A549 (cell line): ENCODE measurements at regions not wholly inside any gene's neighbourhood (a gene's known extent, or its start where the extent isn't known, plus 50 kb on each side); places are given as distances from the start of the nearest gene placed in this dataset.

Experiments
- ATAC-seq, 2 experiments: fragments of 200-7000 bp in 1 of 2; fragments of >200 bp in 1 of 2; cut with Nextera tagmentation in 1 of 2; cut with Tn5 transposase in 1 of 2; 3 replicates each; pipeline versions ENCODE4 v1.8.0 to v1.9.1; 2018 to 2020; ENCODE audit warnings: mild to moderate bottlenecking in 1 of 2, moderate library complexity in 1 of 2
- CTCF ChIA-PET: fragments of 300-600 bp; sonication (Branson Sonifier 250); formaldehyde crosslinking; extraction: SDS; loops from one replicate; lab custom pipeline; 2021; ENCODE audit warnings: antibody characterized with exemption, inconsistent platforms; lab: Yijun Ruan, JAX
- POLR2A ChIA-PET: fragments of 350-600 bp; formaldehyde crosslinking; extraction: SDS; loops from one replicate; lab custom pipeline; 2021; ENCODE audit warnings: antibody characterized with exemption, inconsistent platforms; lab: Yijun Ruan, JAX
- DNase-seq, 2 experiments: peaks; one replicate each; pipeline versions ENCODE4 v3.0.0 to v3.0.0-alpha.2; 2011 to 2016; ENCODE audit warnings: low read depth in 1 of 2, low spot score in 1 of 2
- FAIRE-seq: peaks from 2 replicates; lab custom pipeline; 2011; peaks lifted over from hg19 to GRCh38; lab: Jason Lieb, UNC
- H3K27ac ChIP-seq, 2 experiments: fragments of >200 bp; sonication (Bioruptor Twin); formaldehyde crosslinking; 3 replicates each; pipeline ENCODE4 v1.5.1; 2016 to 2017
- H3K4me1 ChIP-seq: fragments of >200 bp; sonication (Bioruptor Twin); formaldehyde crosslinking; 3 replicates; pipeline ENCODE4 v1.6.1; 2016
- H3K4me2 ChIP-seq: fragments of >200 bp; sonication (Bioruptor Twin); formaldehyde crosslinking; 3 replicates; pipeline ENCODE4 v1.6.1; 2016
- H3K4me3 ChIP-seq: fragments of >200 bp; sonication (Bioruptor Twin); formaldehyde crosslinking; 3 replicates; pipeline ENCODE4 v1.5.1; 2016
- H3K9me3 ChIP-seq: fragments of >200 bp; sonication (Bioruptor Twin); formaldehyde crosslinking; 3 replicates; pipeline ENCODE4 v1.6.1; 2016
- BHLHE40 ChIP-seq: IDR thresholded peaks from 2 replicates; pipeline ENCODE4 v1.6.1; 2012; ENCODE audit warnings: low read depth, low read length, inconsistent platforms
- CBX8 ChIP-seq: fragments of 200-600 bp; sonication (generic); IDR thresholded peaks from 2 replicates; pipeline ENCODE4 v1.6.1; 2016
- CHD2 ChIP-seq: fragments of 150-350 bp; IDR thresholded peaks from 2 replicates; pipeline ENCODE4 v1.6.1; 2014; ENCODE audit warnings: low read length; ENCODE audit not compliant: partially characterized antibody
- CHD4 ChIP-seq: fragments of 200-600 bp; sonication (generic); IDR thresholded peaks from 2 replicates; pipeline ENCODE4 v1.6.1; 2016; ENCODE audit warnings: antibody characterized with exemption, mild to moderate bottlenecking, borderline replicate concordance
- EHMT2 ChIP-seq: fragments of 200-600 bp; sonication (generic); IDR thresholded peaks from 2 replicates; pipeline ENCODE4 v1.6.1; 2016; ENCODE audit warnings: antibody characterized with exemption, low read depth, mild to moderate bottlenecking, moderate library complexity
- FOSB ChIP-seq: fragments of 250-450 bp; sonication (Bioruptor Pico); IDR thresholded peaks from 2 replicates; pipeline ENCODE4 v1.5.0; 2020; ENCODE audit warnings: mild to moderate bottlenecking, moderate library complexity
- HEYL ChIP-seq: fragments of 250-450 bp; sonication (Bioruptor Pico); IDR thresholded peaks from 2 replicates; pipeline ENCODE4 v1.8.0; 2021; ENCODE audit warnings: mild to moderate bottlenecking, moderate library complexity
- JUN ChIP-seq, 2 experiments: fragments of >200 bp; sonication (Bioruptor Twin); formaldehyde crosslinking; IDR thresholded peaks; 2 replicates in 1 of 2; 3 replicates in 1 of 2; pipeline ENCODE4 v1.6.1; 2016 to 2017
- MYC ChIP-seq: IDR thresholded peaks from 2 replicates; pipeline ENCODE4 v1.6.1; 2012; ENCODE audit warnings: mild to moderate bottlenecking, inconsistent platforms, low read length, improper control_type of control experiment, borderline replicate concordance
- PHF8 ChIP-seq: fragments of 200-600 bp; sonication (generic); IDR thresholded peaks from 2 replicates; pipeline ENCODE4 v1.6.1; 2016; ENCODE audit warnings: low read depth, mild to moderate bottlenecking, antibody characterized with exemption, moderate library complexity, borderline replicate concordance
- POLR2AphosphoS2 ChIP-seq: conservative IDR thresholded peaks from 2 replicates; pipeline ENCODE4 v1.6.1; 2012; ENCODE audit warnings: low read length, improper control_type of control experiment, inconsistent platforms
- SMC3 ChIP-seq: fragments of >200 bp; sonication (Bioruptor Twin); formaldehyde crosslinking; IDR thresholded peaks from 3 replicates; pipeline ENCODE4 v1.6.1; 2018; ENCODE audit warnings: inconsistent platforms
- SREBF2 ChIP-seq: fragments of 450-650 bp; IDR thresholded peaks from 2 replicates; pipeline ENCODE4 v1.6.1; 2014; ENCODE audit warnings: mild to moderate bottlenecking, moderate library complexity
- ZNF302 ChIP-seq: fragments of 250-450 bp; sonication (Bioruptor Pico); IDR thresholded peaks from 2 replicates; pipeline ENCODE4 v1.9.0; 2021; ENCODE audit warnings: inconsistent platforms, mild to moderate bottlenecking, moderate library complexity
- ZSCAN20 ChIP-seq: fragments of 250-450 bp; sonication (Bioruptor Pico); IDR thresholded peaks from 2 replicates; pipeline ENCODE4 v1.8.0; 2022; ENCODE audit warnings: mild to moderate bottlenecking, moderate library complexity
- WGBS: methylation state at CpG from one replicate; pipeline ENCODE4 v1.1.6; 2017; ENCODE audit errors: missing lambda C conversion rate; 5-methylcytosine and 5-hydroxymethylcytosine counted together
- TF ChIP-seq, protein P1 (sequence below): fragments of 150-350 bp; IDR thresholded peaks from 2 replicates; pipeline ENCODE4 v1.6.1; 2014; ENCODE audit warnings: low read depth, mild to moderate bottlenecking, low read length
- TF ChIP-seq, protein P2 (sequence below): IDR thresholded peaks from 2 replicates; pipeline ENCODE4 v1.6.1; 2012
- TF ChIP-seq, protein P3 (sequence below): IDR thresholded peaks from 2 replicates; pipeline ENCODE4 v1.6.1; 2012
- TF ChIP-seq, protein P4 (sequence below): fragments of 200-600 bp; sonication (generic); IDR thresholded peaks from 2 replicates; pipeline ENCODE4 v1.6.1; 2016; ENCODE audit warnings: antibody characterized with exemption, mild to moderate bottlenecking, moderate library complexity

DNA sequence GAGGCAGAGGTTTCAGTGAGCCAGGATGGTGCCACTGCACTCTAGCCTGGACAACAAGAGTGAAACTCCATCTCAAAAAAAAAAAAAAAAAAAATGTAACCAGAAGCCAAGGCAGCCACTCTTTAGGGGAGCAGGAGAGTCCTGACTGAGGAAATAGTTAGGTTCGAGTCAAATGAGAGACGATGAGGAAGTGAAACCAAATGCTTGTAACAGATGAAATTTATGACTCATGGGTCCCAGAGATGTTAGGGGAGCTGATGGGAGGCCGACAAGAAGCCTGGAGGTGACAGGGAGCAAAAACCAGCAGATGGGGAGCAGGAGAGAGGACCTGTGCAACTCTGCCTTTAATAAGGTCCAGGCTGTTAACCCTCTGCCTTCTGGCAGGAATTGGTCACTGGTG is 756.1 kb upstream of the DDX18 start (continued):
- TF ChIP-seq, protein P1, sequence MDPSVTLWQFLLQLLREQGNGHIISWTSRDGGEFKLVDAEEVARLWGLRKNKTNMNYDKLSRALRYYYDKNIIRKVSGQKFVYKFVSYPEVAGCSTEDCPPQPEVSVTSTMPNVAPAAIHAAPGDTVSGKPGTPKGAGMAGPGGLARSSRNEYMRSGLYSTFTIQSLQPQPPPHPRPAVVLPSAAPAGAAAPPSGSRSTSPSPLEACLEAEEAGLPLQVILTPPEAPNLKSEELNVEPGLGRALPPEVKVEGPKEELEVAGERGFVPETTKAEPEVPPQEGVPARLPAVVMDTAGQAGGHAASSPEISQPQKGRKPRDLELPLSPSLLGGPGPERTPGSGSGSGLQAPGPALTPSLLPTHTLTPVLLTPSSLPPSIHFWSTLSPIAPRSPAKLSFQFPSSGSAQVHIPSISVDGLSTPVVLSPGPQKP, result no peak
- no peak for TF ChIP-seq ZSCAN20 (CRISPR knock-in tag)
- TF ChIP-seq PHF8, result no peak

DNA sequence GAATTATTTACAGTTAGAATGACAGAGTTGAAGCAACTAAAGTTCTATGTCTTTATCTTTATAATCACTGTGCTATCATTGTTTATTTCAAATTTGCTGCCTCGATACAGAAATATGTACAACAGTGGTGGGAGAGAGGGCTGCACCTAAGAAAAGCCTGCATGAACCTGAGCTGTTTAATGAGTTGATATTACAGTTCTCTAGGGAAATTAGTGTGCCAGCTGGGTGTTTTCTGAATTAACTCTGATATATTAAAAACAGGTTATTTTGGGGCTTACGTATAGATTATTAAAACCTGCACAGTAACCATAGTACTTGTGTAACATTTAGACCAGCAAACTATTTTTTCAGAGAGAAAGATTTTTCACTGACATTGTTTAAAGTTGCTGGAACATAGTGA is 750.5 kb upstream of the DDX18 start:
- FAIRE-seq, result no peak
- 0% methylated on average over 2 of the region's 2 CpGs for WGBS
- H3K4me3 ChIP-seq, result no peak overlapping the region
- no peaks in the 10 kb centered on the region for H3K4me1 ChIP-seq
- CTCF ChIA-PET, result no interaction called here
- POLR2A ChIA-PET, result no interaction called here
- no peak for DNase-seq
- ATAC-seq, result no peak
- H3K9me3 ChIP-seq, result no peaks in the 10 kb centered on the region
- TF ChIP-seq SMC3 (no peak), CHD4 (no peak), CBX8 (no peak), EHMT2 (no peak), JUN (IDR thresholded peaks at IDR 0.05) (no peak)
- TF ChIP-seq, protein P2, sequence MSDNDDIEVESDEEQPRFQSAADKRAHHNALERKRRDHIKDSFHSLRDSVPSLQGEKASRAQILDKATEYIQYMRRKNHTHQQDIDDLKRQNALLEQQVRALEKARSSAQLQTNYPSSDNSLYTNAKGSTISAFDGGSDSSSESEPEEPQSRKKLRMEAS, result no peak
- H3K4me2 ChIP-seq, result no peak overlapping the region
- H3K27ac ChIP-seq, result no peak overlapping the region

DNA sequence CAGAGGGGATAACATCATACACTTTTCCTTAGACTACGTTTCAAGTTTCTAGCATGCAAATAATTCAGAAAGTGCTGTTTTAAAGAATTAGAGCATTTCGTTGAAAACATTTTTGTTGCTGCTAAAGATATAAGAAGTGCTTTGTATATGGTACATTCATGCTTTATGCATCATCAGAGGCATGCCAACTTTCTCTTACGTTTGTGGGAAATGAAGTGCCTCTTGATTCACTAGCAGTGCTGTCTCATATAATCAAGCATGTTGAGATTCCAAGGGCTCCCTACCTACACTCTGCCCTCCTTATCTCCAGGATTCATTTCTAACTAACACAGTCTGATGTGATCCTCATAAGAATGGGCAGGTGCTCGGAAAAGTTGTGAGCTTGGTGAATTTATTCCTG is 748.6 kb upstream of the DDX18 start:
- POLR2A ChIA-PET, result no interaction called here
- TF ChIP-seq, protein P3, sequence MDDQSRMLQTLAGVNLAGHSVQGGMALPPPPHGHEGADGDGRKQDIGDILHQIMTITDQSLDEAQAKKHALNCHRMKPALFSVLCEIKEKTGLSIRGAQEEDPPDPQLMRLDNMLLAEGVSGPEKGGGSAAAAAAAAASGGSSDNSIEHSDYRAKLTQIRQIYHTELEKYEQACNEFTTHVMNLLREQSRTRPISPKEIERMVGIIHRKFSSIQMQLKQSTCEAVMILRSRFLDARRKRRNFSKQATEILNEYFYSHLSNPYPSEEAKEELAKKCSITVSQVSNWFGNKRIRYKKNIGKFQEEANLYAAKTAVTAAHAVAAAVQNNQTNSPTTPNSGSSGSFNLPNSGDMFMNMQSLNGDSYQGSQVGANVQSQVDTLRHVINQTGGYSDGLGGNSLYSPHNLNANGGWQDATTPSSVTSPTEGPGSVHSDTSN, result no peak
- no peak for TF ChIP-seq SREBF2
- no peak for FAIRE-seq

DNA sequence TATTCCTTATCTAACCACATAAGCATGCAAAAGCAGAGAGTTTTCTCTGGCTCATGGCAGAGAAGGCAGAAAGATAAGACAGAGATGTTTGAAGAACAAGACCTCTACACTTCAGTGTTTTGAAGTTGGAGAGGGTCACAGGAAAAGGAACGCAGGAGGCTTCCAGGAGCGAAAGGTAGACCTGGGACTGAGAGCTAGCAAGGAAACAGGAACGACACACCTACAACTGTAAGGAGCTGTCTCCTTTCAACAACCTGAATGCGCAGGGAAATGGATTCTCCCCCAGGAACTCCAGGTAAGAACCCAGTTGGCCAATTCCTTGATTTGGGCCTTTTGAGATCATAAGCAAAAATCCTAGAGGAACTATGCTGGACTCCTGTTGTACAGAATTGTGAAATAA is 746.6 kb upstream of the DDX18 start:
- no peak overlapping the region for H3K4me2 ChIP-seq
- no peaks in the 10 kb centered on the region for H3K9me3 ChIP-seq
- FAIRE-seq (no peak), ATAC-seq (no peak), DNase-seq (no peak)
- no peak overlapping the region for H3K4me3 ChIP-seq
- TF ChIP-seq, protein P2, result no peak
- no peak for TF ChIP-seq SMC3
- no peak for TF ChIP-seq BHLHE40
- no peak for TF ChIP-seq PHF8
- TF ChIP-seq ZNF302 (CRISPR knock-in tag), result no peak
- TF ChIP-seq CHD2, result no peak
- no peak for TF ChIP-seq POLR2AphosphoS2
- no peak for TF ChIP-seq FOSB (CRISPR knock-in tag)
- TF ChIP-seq, protein P4, sequence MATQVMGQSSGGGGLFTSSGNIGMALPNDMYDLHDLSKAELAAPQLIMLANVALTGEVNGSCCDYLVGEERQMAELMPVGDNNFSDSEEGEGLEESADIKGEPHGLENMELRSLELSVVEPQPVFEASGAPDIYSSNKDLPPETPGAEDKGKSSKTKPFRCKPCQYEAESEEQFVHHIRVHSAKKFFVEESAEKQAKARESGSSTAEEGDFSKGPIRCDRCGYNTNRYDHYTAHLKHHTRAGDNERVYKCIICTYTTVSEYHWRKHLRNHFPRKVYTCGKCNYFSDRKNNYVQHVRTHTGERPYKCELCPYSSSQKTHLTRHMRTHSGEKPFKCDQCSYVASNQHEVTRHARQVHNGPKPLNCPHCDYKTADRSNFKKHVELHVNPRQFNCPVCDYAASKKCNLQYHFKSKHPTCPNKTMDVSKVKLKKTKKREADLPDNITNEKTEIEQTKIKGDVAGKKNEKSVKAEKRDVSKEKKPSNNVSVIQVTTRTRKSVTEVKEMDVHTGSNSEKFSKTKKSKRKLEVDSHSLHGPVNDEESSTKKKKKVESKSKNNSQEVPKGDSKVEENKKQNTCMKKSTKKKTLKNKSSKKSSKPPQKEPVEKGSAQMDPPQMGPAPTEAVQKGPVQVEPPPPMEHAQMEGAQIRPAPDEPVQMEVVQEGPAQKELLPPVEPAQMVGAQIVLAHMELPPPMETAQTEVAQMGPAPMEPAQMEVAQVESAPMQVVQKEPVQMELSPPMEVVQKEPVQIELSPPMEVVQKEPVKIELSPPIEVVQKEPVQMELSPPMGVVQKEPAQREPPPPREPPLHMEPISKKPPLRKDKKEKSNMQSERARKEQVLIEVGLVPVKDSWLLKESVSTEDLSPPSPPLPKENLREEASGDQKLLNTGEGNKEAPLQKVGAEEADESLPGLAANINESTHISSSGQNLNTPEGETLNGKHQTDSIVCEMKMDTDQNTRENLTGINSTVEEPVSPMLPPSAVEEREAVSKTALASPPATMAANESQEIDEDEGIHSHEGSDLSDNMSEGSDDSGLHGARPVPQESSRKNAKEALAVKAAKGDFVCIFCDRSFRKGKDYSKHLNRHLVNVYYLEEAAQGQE, result no peak
- TF ChIP-seq, protein P1, result no peak
- TF ChIP-seq MYC, result no peak
- no peak for TF ChIP-seq HEYL
- ChIA-PET POLR2A (no interaction called here), CTCF (no interaction called here)
- no peak overlapping the region for H3K27ac ChIP-seq
- WGBS, result under 1% methylated on average over 4 of the region's 4 CpGs
- no peaks in the 10 kb centered on the region for H3K4me1 ChIP-seq

More for the DNA sequence above, 748.6 kb upstream of the DDX18 start:
- no peaks in the 10 kb centered on the region for H3K9me3 ChIP-seq
- no peak overlapping the region for H3K4me2 ChIP-seq
- 2% methylated on average over 4 of the region's 4 CpGs for WGBS
- no peak overlapping the region for H3K4me3 ChIP-seq
- ATAC-seq (no peak), DNase-seq (no peak)
- H3K27ac ChIP-seq, result no peak overlapping the region
- CTCF ChIA-PET, result no interaction called here
- no peaks in the 10 kb centered on the region for H3K4me1 ChIP-seq
